ENCODE measurements at regions not wholly inside any gene's neighbourhood (a gene's known extent, or its start where the extent isn't known, plus 50 kb on each side); places are given as distances from the start of the nearest gene placed in this dataset.

GRCh38 chr19:30293051-30293785 is 79.0 kb upstream of the ZNF536 start:
- no peak for TF ChIP-seq POLR2A (IDR thresholded peaks at IDR 0.05)
- TF ChIP-seq CTCF (IDR thresholded peaks at IDR 0.05), result no peak

All from tibial nerve (tissue), 3 donors.